HepG2 (cell line): ENCODE measurements at regions not wholly inside any gene's neighbourhood (a gene's known extent, or its start where the extent isn't known, plus 50 kb on each side); places are given as distances from the start of the nearest gene placed in this dataset.

Experiments used
- ATAC-seq: fragments of 200-7000 bp; cut with Tn5 transposase; 3 replicates; pipeline ENCODE4 v1.9.1; 2020; ENCODE audit warnings: mild to moderate bottlenecking, moderate library complexity
- BruUV-seq: library from RNA; stranded (reverse); fragments of 400-500 nt; replicated peaks from 2 replicates; lab custom pipeline; 2021; lab: Mats Ljungman, UMichigan
- CTCF ChIA-PET: fragments of 300-600 bp; formaldehyde crosslinking; extraction: SDS; loops from one replicate; lab custom pipeline; 2021; ENCODE audit warnings: low total read pairs, inconsistent platforms, low intra/inter-chr PET ratio; lab: Yijun Ruan, JAX
- POLR2A ChIA-PET: fragments of 350-600 bp; sonication (Branson Sonifier 250); formaldehyde crosslinking; loops from one replicate; lab custom pipeline; 2020; ENCODE audit warnings: antibody characterized with exemption, inconsistent platforms; lab: Yijun Ruan, JAX
- DNase-seq: peaks from one replicate; pipeline ENCODE4 v3.0.0-alpha.2; 2015; ENCODE audit warnings: low spot score
- FAIRE-seq: peaks from 3 replicates; lab custom pipeline; 2011; peaks lifted over from hg19 to GRCh38; lab: Jason Lieb, UNC
- H2AFZ ChIP-seq: one replicate; pipeline ENCODE4 v1.6.1; 2011; ENCODE audit warnings: low read length, inconsistent platforms
- H3K27ac ChIP-seq: fragments of 300-600 bp; 3 replicates; pipeline ENCODE4 v1.8.0; 2011; ENCODE audit warnings: mixed run types, mild to moderate bottlenecking, mixed read lengths, low read length, inconsistent platforms; ENCODE audit not compliant: insufficient read depth; ENCODE audit errors: extremely low read length
- H3K27me3 ChIP-seq, 2 experiments: fragments of 200-600 bp in 1 of 2; 2 replicates in 1 of 2; 3 replicates in 1 of 2; pipeline versions ENCODE4 v1.6.0 to v1.8.0; 2011; ENCODE audit warnings: low read length in 2 of 2, mild to moderate bottlenecking in 2 of 2, moderate library complexity in 2 of 2, inconsistent platforms in 1 of 2; ENCODE audit not compliant: insufficient read depth in 2 of 2, control insufficient read depth in 1 of 2
- H3K36me3 ChIP-seq, 2 experiments: fragments of 200-600 bp in 1 of 2; replicated peaks in 1 of 2; 2 replicates in 1 of 2; 3 replicates in 1 of 2; pipeline versions ENCODE4 v1.5.1 to v1.8.0; 2011; ENCODE audit warnings: low read length in 2 of 2, inconsistent platforms in 1 of 2; ENCODE audit not compliant: insufficient read depth in 2 of 2, control insufficient read depth in 1 of 2
- H3K4me1 ChIP-seq: 2 replicates; pipeline ENCODE4 v1.5.1; 2012; ENCODE audit warnings: low read length, inconsistent platforms; ENCODE audit not compliant: insufficient read depth
- H3K4me2 ChIP-seq: 2 replicates; pipeline ENCODE4 v1.6.0; 2011; ENCODE audit warnings: low read depth, low read length, inconsistent platforms
- H3K4me3 ChIP-seq, 3 experiments: fragments of 200-600 bp in 1 of 3; sonication (generic), shearing (Covaris generic) in 1 of 3; replicated peaks in 1 of 3; 2 replicates each; pipeline ENCODE4 v1.5.1; 2011 to 2016; ENCODE audit warnings: low read length in 3 of 3, inconsistent platforms in 2 of 3, low read depth in 2 of 3, mild to moderate bottlenecking in 2 of 3, control low read depth in 1 of 3, mixed read lengths in 1 of 3; ENCODE audit not compliant: insufficient read depth in 1 of 3
- H3K79me2 ChIP-seq: one replicate; pipeline ENCODE4 v1.6.1; 2011; ENCODE audit warnings: low read length, inconsistent platforms; ENCODE audit not compliant: insufficient read depth
- H3K9ac ChIP-seq: 2 replicates; pipeline ENCODE4 v1.6.0; 2011; ENCODE audit warnings: mild to moderate bottlenecking, low read depth, low read length, inconsistent platforms; ENCODE audit not compliant: insufficient read depth
- H3K9me3 ChIP-seq: 2 replicates; pipeline ENCODE4 v1.5.1; 2012; ENCODE audit warnings: mild to moderate bottlenecking, low read length
- H4K20me1 ChIP-seq: 2 replicates; pipeline ENCODE4 v1.6.0; 2011; ENCODE audit warnings: inconsistent platforms, mild to moderate bottlenecking, low read length, moderate library complexity; ENCODE audit not compliant: insufficient read depth
- NRL ChIP-seq: sonication (generic); formaldehyde crosslinking; IDR thresholded peaks from 2 replicates; pipeline ENCODE4 v1.5.0; 2020; ENCODE audit warnings: missing genetic modification reagents, mild to moderate bottlenecking, moderate library complexity, borderline replicate concordance
- ZNF333 ChIP-seq: sonication (generic); formaldehyde crosslinking; IDR thresholded peaks from 2 replicates; pipeline ENCODE4 v1.4.0; 2020; ENCODE audit warnings: mild to moderate bottlenecking, missing genetic modification reagents, borderline replicate concordance
- ZSCAN21 ChIP-seq: sonication (generic); formaldehyde crosslinking; IDR thresholded peaks from 2 replicates; pipeline ENCODE4 v1.8.0; 2022; ENCODE audit warnings: mild to moderate bottlenecking, missing genetic modification reagents, moderate library complexity, borderline replicate concordance
- WGBS: methylation state at CpG from one replicate; pipeline ENCODE4 v1.1.6; 2017; ENCODE audit warnings: low lambda C conversion rate; 5-methylcytosine and 5-hydroxymethylcytosine counted together
- in situ Hi-C: cut with HindIII; loops from 2 replicates; pipeline ENCODE4 v1.10.0; 2017; ENCODE audit warnings: low pct_unique_long_range_greater_than_20kb; ENCODE audit not compliant: extremely low pct_ligation_motif_present
- intact Hi-C: fragments of 100-400 bp; cut with micrococcal nuclease; formaldehyde crosslinking; loops from one replicate; pipeline ENCODE4 v1.10.0; 2022; ENCODE audit not compliant: unreplicated experiment
- TF ChIP-seq, protein P1 (sequence below): sonication (generic); formaldehyde crosslinking; IDR thresholded peaks from 2 replicates; pipeline ENCODE4 v1.9.0; 2022; ENCODE audit warnings: missing genetic modification reagents, mild to moderate bottlenecking, borderline replicate concordance
- TF ChIP-seq, protein P2 (sequence below): sonication (generic); formaldehyde crosslinking; IDR thresholded peaks from 2 replicates; pipeline ENCODE4 v1.4.0; 2020; ENCODE audit warnings: missing genetic modification reagents
- TF ChIP-seq, protein P3 (sequence below): sonication (generic); formaldehyde crosslinking; IDR thresholded peaks from 2 replicates; pipeline ENCODE4 v1.8.0; 2022; ENCODE audit warnings: low read depth, missing genetic modification reagents

DNA sequence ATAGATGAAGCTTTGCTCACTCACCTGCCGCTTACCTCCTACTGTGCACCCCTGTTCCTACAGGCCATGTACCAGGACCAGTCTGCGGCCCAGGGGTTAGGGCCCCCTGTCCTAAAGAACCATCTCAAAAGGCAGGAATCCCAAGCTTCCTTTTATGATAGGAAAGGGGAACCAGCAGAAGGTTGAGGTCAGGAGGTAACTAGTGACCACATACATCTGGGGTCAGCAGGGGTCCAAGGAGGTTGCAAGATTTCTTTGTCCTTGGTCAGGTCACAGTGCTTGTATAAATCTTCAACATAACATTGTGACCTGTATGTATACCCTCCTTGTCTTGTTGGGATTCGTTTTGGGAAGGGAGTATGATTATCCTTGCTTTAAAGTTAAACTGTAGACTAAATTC is 73.8 kb downstream of the OAT start:
- Histone ChIP-seq H3K79me2 (no peaks in the 10 kb centered on the region), H4K20me1 (no peaks in the 10 kb centered on the region), H3K9me3 (no peaks in the 10 kb centered on the region), H3K4me1 (no peaks in the 10 kb centered on the region), H3K4me3 (no peak overlapping the region), H3K27me3 (peaks cover 8 to 30% of the 10 kb centered on the region in 2 experiments; a peak in 4 of 5 replicates), H3K9ac (no peak overlapping the region), H3K36me3 (no peaks in the 10 kb centered on the region), H3K4me2 (no peak overlapping the region), H3K27ac (no peak overlapping the region), H2AFZ (no peak overlapping the region)
- 10% methylated on average over 2 of the region's 3 CpGs for WGBS
- FAIRE-seq (no peak), ATAC-seq (no peak)
- no TSS peak for BruUV-seq
- POLR2A ChIA-PET: no interaction called here
- intact Hi-C loops: no loop called here
- TF ChIP-seq, protein P1, sequence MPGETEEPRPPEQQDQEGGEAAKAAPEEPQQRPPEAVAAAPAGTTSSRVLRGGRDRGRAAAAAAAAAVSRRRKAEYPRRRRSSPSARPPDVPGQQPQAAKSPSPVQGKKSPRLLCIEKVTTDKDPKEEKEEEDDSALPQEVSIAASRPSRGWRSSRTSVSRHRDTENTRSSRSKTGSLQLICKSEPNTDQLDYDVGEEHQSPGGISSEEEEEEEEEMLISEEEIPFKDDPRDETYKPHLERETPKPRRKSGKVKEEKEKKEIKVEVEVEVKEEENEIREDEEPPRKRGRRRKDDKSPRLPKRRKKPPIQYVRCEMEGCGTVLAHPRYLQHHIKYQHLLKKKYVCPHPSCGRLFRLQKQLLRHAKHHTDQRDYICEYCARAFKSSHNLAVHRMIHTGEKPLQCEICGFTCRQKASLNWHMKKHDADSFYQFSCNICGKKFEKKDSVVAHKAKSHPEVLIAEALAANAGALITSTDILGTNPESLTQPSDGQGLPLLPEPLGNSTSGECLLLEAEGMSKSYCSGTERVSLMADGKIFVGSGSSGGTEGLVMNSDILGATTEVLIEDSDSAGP (CRISPR knock-in tag): no peak
- TF ChIP-seq ZSCAN21 (CRISPR knock-in tag): no peak
- TF ChIP-seq NRL: no peak
- TF ChIP-seq, protein P2, sequence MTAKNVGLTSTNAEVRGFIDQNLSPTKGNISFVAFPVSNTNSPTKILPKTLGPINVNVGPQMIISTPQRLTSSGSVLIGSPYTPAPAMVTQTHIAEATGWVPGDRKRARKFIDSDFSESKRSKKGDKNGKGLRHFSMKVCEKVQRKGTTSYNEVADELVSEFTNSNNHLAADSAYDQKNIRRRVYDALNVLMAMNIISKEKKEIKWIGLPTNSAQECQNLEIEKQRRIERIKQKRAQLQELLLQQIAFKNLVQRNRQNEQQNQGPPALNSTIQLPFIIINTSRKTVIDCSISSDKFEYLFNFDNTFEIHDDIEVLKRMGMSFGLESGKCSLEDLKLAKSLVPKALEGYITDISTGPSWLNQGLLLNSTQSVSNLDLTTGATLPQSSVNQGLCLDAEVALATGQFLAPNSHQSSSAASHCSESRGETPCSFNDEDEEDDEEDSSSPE: no peak
- no peak for TF ChIP-seq ZNF333 (CRISPR knock-in tag)
- TF ChIP-seq, protein P3, sequence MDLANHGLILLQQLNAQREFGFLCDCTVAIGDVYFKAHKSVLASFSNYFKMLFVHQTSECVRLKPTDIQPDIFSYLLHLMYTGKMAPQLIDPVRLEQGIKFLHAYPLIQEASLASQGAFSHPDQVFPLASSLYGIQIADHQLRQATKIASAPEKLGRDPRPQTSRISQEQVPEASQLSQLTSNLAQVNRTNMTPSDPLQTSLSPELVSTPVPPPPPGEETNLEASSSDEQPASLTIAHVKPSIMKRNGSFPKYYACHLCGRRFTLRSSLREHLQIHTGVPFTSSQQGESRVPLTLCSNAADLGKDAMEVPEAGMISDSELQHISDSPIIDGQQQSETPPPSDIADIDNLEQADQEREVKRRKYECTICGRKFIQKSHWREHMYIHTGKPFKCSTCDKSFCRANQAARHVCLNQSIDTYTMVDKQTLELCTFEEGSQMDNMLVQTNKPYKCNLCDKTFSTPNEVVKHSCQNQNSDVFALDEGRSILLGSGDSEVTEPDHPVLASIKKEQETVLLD (CRISPR knock-in tag): no peak
- TF ChIP-seq, all 625 proteins: peak for 0
- DNase-seq: no peak
- in situ Hi-C loops: no loop called here
- CTCF ChIA-PET: no interaction called here
